LNCaP clone FGC (cell line): ENCODE measurements at regions not wholly inside any gene's neighbourhood (a gene's known extent, or its start where the extent isn't known, plus 50 kb on each side); places are given as distances from the start of the nearest gene placed in this dataset.

ENCODE experiments used
- DNase-seq: peaks from one replicate; pipeline ENCODE4 v3.0.0-alpha.2; 2011; ENCODE audit warnings: low read depth
- H3K4me3 ChIP-seq: 2 replicates; pipeline ENCODE4 v1.5.1; 2011; ENCODE audit warnings: mild to moderate bottlenecking, low read depth, low read length, control low read depth
- TF ChIP-seq, protein P1 (sequence below): IDR thresholded peaks from 2 replicates; pipeline ENCODE4 v1.5.1; 2012; ENCODE audit warnings: mild to moderate bottlenecking; ENCODE audit not compliant: control insufficient read depth, insufficient read depth; ENCODE audit errors: extremely low read depth

DNA sequence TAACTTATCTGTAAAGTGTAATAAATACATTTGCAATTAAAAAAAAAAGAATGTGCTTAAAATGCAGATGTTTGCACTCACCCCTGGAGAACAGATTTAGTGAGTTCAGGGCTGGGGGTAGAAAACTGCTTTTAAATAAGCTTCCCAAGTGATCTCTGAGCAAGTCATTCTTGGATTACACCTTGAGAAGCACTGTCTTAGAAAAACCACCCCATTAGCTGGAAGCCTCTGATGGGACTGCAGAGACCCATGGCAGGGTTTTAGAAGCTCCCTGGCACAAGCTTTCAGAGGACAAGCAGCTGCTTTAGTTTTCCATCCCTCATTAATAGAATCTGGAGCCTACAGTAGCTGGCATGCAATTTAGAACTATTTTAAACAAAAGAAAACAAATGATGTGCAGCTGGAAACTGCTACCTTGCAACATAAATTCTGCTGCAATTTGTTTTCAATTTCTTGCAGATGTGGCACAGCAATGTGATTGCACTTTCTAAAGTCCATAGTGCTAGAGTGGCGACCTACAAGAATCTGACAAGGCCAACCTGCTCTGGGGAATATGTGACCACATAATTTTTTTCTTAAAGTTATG, 141.5 kb downstream of the CDC42EP3 start:
- H3K4me3 ChIP-seq, result no peak overlapping the region
- DNase-seq, result no peak
- TF ChIP-seq, protein P1, sequence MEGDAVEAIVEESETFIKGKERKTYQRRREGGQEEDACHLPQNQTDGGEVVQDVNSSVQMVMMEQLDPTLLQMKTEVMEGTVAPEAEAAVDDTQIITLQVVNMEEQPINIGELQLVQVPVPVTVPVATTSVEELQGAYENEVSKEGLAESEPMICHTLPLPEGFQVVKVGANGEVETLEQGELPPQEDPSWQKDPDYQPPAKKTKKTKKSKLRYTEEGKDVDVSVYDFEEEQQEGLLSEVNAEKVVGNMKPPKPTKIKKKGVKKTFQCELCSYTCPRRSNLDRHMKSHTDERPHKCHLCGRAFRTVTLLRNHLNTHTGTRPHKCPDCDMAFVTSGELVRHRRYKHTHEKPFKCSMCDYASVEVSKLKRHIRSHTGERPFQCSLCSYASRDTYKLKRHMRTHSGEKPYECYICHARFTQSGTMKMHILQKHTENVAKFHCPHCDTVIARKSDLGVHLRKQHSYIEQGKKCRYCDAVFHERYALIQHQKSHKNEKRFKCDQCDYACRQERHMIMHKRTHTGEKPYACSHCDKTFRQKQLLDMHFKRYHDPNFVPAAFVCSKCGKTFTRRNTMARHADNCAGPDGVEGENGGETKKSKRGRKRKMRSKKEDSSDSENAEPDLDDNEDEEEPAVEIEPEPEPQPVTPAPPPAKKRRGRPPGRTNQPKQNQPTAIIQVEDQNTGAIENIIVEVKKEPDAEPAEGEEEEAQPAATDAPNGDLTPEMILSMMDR, result no peak

DNA sequence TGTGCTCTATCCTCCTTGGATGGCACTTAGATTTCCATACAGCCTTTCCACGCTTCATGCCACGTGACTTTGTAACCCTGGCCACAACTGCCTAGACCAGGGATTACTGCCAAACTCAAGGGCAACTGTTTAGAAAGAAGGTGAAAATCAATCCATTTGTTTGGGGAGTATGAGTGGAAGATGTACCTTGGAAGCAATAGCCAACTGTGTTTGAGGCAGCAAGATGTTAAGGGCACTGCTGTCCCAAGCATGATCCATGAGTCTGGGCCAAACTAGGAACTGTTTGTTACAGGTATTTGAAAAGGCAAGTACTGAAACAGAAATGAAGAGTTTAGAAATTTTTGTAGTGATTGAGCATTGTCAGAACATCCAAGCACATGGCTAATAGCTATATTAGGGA, 138.9 kb downstream of the CDC42EP3 start:
- TF ChIP-seq, protein P1, result no peak
- no peak overlapping the region for H3K4me3 ChIP-seq
- no peak for DNase-seq

DNA sequence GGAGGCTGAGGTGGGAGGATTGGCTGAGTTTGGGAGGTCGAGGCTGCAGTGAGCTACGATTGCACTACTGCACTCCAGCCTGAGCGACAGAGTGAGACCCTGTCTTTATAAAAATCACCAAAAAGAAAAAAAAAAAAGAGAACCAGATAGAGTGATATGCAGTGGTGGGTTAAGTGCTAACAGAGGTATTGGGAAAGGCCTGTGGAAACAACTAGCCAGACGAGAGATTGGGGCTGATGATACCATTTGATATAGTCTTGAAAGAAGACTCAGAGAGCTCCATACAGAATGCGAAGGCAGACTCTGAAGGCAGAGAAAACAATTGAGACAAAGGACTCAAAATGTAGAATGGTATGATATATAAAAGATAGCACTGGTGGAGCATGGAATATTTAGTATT, 134.1 kb downstream of the CDC42EP3 start:
- DNase-seq, result no peak
- H3K4me3 ChIP-seq, result no peak overlapping the region
- TF ChIP-seq, protein P1, result no peak

DNA sequence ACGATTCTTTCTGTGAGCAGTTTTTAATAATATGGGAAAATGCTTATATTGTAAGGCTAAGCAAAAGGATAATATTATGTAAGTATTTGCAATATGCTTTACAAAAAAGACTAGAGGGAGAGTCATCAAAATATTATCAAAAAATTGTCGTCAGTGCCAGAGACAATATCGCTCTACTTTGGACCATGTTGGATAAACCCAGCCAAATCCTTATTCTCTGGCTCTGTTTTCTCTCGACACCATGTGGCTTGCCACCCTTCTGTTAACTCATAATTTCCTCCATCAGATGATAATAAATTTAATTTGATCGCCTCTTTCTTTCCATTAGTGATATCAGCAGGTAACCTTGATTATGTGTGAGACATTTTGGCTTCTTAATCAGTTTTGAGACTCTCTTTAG, 129.9 kb downstream of the CDC42EP3 start:
- TF ChIP-seq, protein P1, result no peak
- no peak overlapping the region for H3K4me3 ChIP-seq
- no peak for DNase-seq

DNA sequence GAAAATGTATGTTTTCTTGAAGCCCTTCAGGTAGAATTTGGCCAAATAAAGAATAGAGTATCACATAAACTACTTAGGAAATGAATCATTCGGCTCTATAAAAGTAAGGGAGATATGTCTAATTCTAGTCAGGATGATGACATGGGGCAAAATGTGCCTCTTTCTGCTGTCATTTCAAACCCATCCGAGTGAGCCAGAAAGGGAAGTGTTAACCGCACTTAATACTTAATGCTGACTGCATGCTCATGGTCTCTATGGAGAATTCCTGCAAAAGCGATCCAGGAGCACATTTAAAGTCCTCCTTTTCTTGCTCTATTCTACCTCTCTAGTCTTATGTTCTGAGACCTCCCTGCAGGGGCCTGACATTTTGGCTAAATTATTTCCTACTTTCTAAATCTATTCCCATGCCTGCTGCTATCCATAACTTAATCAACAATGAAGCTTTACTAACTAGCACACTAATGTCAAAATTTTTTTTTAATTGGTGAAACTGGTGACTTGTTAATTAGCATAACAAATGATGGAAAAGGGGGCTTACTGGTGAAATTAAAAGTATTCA, 127.4 kb downstream of the CDC42EP3 start:
- no peak overlapping the region for H3K4me3 ChIP-seq
- TF ChIP-seq, protein P1, result no peak
- no peak for DNase-seq

DNA sequence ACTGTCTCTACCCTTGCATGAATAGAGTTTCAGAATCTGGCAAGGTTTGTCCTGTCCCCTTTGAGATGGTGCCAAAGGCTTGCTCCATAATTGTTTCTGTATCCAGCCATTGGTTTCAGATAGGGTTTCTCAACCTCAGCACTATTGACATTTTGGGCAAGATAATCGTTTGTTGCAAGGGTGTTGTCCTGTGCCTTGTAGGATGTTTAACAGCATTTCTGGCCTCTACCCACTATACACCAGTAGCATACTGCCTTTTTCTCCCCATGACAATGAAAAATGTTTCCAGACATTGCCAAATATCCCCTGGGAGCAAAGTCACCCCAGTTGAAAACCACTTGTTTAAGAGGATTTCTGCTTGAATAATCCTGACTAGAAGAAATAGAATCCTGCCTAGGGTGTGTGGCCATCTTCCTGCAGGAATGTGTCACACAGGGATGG, 126.8 kb downstream of the CDC42EP3 start:
- no peak for DNase-seq
- no peak overlapping the region for H3K4me3 ChIP-seq
- TF ChIP-seq, protein P1, result no peak

DNA sequence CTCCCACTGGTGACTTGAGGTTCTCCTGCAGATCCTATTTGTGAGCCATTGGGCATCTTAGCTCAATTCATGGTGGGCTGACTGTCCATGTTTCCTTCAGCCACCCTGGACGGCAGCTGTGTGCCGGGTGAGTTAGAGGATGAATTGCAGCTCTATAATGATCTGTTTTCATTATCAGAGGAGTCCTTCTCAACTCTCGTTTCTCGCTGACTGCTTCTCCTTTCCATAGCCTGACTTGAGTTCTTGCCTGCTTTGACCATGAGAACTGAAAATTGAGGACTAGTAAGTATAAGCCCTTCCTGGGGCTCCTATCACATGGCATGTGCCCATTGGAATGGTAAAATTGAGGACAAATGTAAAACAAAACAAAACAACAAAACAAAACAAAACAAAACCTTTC, 121.8 kb downstream of the CDC42EP3 start:
- H3K4me3 ChIP-seq, result no peak overlapping the region
- TF ChIP-seq, protein P1, result no peak
- DNase-seq, result no peak
